Neural cell (in vitro differentiated cells): ENCODE measurements at regions not wholly inside any gene's neighbourhood (a gene's known extent, or its start where the extent isn't known, plus 50 kb on each side); places are given as distances from the start of the nearest gene placed in this dataset.

Source experiments
- H2AFZ ChIP-seq: fragments of 200-600, 300-800 bp; sonication (generic), shearing (Covaris generic); 2 replicates; pipeline ENCODE4 v1.6.0; 2014; ENCODE audit warnings: low read depth, mild to moderate bottlenecking, antibody characterized with exemption, low read length, moderate library complexity
- H3F3A ChIP-seq: fragments of 200-600 bp; shearing (Covaris generic); 2 replicates; pipeline ENCODE4 v1.6.1; 2016; ENCODE audit warnings: mild to moderate bottlenecking, moderate library complexity, mixed read lengths, antibody characterized with exemption, low read length; ENCODE audit not compliant: insufficient read depth, poor library complexity, severe bottlenecking
- H3K27ac ChIP-seq: fragments of 200-600, 300-800 bp; sonication (generic), shearing (Covaris generic); 2 replicates; pipeline ENCODE4 v1.5.1; 2014; ENCODE audit warnings: mild to moderate bottlenecking, low read length, moderate library complexity
- H3K27me3 ChIP-seq: fragments of 300-800, 200-600 bp; sonication (generic), shearing (Covaris generic); 2 replicates; pipeline ENCODE4 v1.6.0; 2014; ENCODE audit warnings: mild to moderate bottlenecking, low read depth, low read length, moderate library complexity; ENCODE audit not compliant: insufficient read depth
- H3K36me3 ChIP-seq: fragments of 300-800, 200-600 bp; sonication (generic), shearing (Covaris generic); 2 replicates; pipeline ENCODE4 v1.5.1; 2014; ENCODE audit warnings: mild to moderate bottlenecking, antibody characterized with exemption, low read length, moderate library complexity; ENCODE audit not compliant: insufficient read depth
- H3K4me2 ChIP-seq: fragments of 300-800, 200-600 bp; sonication (generic), shearing (Covaris generic); 2 replicates; pipeline ENCODE4 v1.6.0; 2014; ENCODE audit warnings: mild to moderate bottlenecking, low read length
- H3K4me3 ChIP-seq: fragments of 300-800, 200-600 bp; sonication (generic), shearing (Covaris generic); 2 replicates; pipeline ENCODE4 v1.5.1; 2014; ENCODE audit warnings: mild to moderate bottlenecking, low read length, moderate library complexity
- H3K79me2 ChIP-seq: fragments of 200-600 bp; shearing (Covaris generic); replicated peaks from 2 replicates; pipeline ENCODE4 v1.6.0; 2014; ENCODE audit warnings: mild to moderate bottlenecking, low read length, moderate library complexity; ENCODE audit not compliant: insufficient read depth
- H3K9ac ChIP-seq: fragments of 300-800, 200-600 bp; sonication (generic), shearing (Covaris generic); 2 replicates; pipeline ENCODE4 v1.6.1; 2016; ENCODE audit warnings: mild to moderate bottlenecking, low read length, mixed read lengths
- H3K9me2 ChIP-seq: fragments of 200-600 bp; shearing (Covaris generic); 2 replicates; pipeline ENCODE4 v1.6.1; 2016; ENCODE audit warnings: mild to moderate bottlenecking, low read length, mixed read lengths; ENCODE audit not compliant: insufficient read depth
- H3K9me3 ChIP-seq: fragments of 200-600, 300-800 bp; sonication (generic), shearing (Covaris generic); 2 replicates; pipeline ENCODE4 v1.6.1; 2016; ENCODE audit warnings: mild to moderate bottlenecking, mixed run types, low read length, moderate library complexity, mixed read lengths
- H4K20me1 ChIP-seq: fragments of 200-600 bp; shearing (Covaris generic); 2 replicates; pipeline ENCODE4 v1.6.1; 2016; ENCODE audit warnings: mild to moderate bottlenecking, mixed run types; ENCODE audit not compliant: insufficient read depth
- CTCF ChIP-seq: fragments of 450-650 bp; IDR thresholded peaks from 2 replicates; pipeline ENCODE4 v1.5.1; 2014; ENCODE audit warnings: antibody characterized with exemption, mild to moderate bottlenecking, moderate library complexity; ENCODE audit not compliant: poor library complexity, severe bottlenecking
- EP300 ChIP-seq: fragments of 450-650 bp; conservative IDR thresholded peaks from 2 replicates; pipeline ENCODE4 v1.6.1; 2014; ENCODE audit warnings: antibody characterized with exemption, mild to moderate bottlenecking, moderate library complexity; ENCODE audit not compliant: poor library complexity, severe bottlenecking
- EZH2 ChIP-seq: fragments of 200-600, 300-800 bp; shearing (Covaris generic), sonication (generic); IDR thresholded peaks from 2 replicates; pipeline ENCODE4 v1.6.1; 2014; ENCODE audit warnings: antibody characterized with exemption, low read length, borderline replicate concordance, mild to moderate bottlenecking; ENCODE audit not compliant: insufficient read depth, poor library complexity, severe bottlenecking
- MXI1 ChIP-seq: fragments of 450-650 bp; conservative IDR thresholded peaks from 2 replicates; pipeline ENCODE4 v1.6.1; 2014; ENCODE audit warnings: antibody characterized with exemption, mild to moderate bottlenecking; ENCODE audit not compliant: poor library complexity, severe bottlenecking
- POLR2AphosphoS5 ChIP-seq: IDR thresholded peaks from 2 replicates; pipeline ENCODE4 v1.6.1; 2012
- RAD21 ChIP-seq: fragments of 450-650 bp; conservative IDR thresholded peaks from 2 replicates; pipeline ENCODE4 v1.6.1; 2014; ENCODE audit warnings: antibody characterized with exemption, mild to moderate bottlenecking, moderate library complexity
- REST ChIP-seq: IDR thresholded peaks from 2 replicates; pipeline ENCODE4 v1.6.1; 2012; ENCODE audit warnings: borderline replicate concordance
- SMC3 ChIP-seq: fragments of 450-650 bp; conservative IDR thresholded peaks from 2 replicates; pipeline ENCODE4 v1.6.1; 2014; ENCODE audit warnings: antibody characterized with exemption, mild to moderate bottlenecking, moderate library complexity; ENCODE audit not compliant: poor library complexity
- TAF1 ChIP-seq: IDR thresholded peaks from 2 replicates; pipeline ENCODE4 v1.6.1; 2012; ENCODE audit warnings: low read depth

GRCh38 chr2:126048719-126049118, 607.2 kb upstream of the GYPC start:
- Histone ChIP-seq H3K79me2 (no peaks in the 10 kb centered on the region), H3K36me3 (no peaks in the 10 kb centered on the region), H3K9me3 (no peaks in the 10 kb centered on the region), H3K4me2 (no peak overlapping the region), H2AFZ (no peak overlapping the region), H4K20me1 (no peaks in the 10 kb centered on the region), H3K9ac (no peak overlapping the region), H3K4me3 (no peak overlapping the region), H3K9me2 (no peaks in the 10 kb centered on the region), H3F3A (no peaks in the 10 kb centered on the region), H3K27ac (no peak overlapping the region), H3K27me3 (no peaks in the 10 kb centered on the region)
- TF ChIP-seq POLR2AphosphoS5 = no peak
- no peak for TF ChIP-seq MXI1
- TF ChIP-seq EP300 = no peak
- no peak for TF ChIP-seq REST
- no peak for TF ChIP-seq RAD21
- no peak for TF ChIP-seq SMC3
- TF ChIP-seq TAF1 = no peak
- TF ChIP-seq CTCF = no peak
- no peak for TF ChIP-seq EZH2

- Histone ChIP-seq H3K36me3 (no peaks in the 10 kb centered on the region), H3K27ac (no peak overlapping the region), H3K9me3 (no peaks in the 10 kb centered on the region), H3K4me2 (no peak overlapping the region), H3K9me2 (no peaks in the 10 kb centered on the region), H3K4me3 (no peak overlapping the region), H3K9ac (no peak overlapping the region), H3K79me2 (no peaks in the 10 kb centered on the region), H4K20me1 (no peaks in the 10 kb centered on the region), H2AFZ (no peak overlapping the region), H3K27me3 (no peaks in the 10 kb centered on the region), H3F3A (no peaks in the 10 kb centered on the region)
- TF ChIP-seq EZH2 (no peak), POLR2AphosphoS5 (no peak), RAD21 (no peak), SMC3 (no peak), REST (no peak), TAF1 (no peak), CTCF (no peak), MXI1 (no peak), EP300 (no peak)
Measured at GRCh38 chr2:126049461-126049860, 606.5 kb upstream of the GYPC start.
